Bronchial epithelial cell (primary cell): ENCODE measurements at regions not wholly inside any gene's neighbourhood (a gene's known extent, or its start where the extent isn't known, plus 50 kb on each side); places are given as distances from the start of the nearest gene placed in this dataset.

Experiments
- DNase-seq: peaks from one replicate; pipeline ENCODE4 v3.0.0-alpha.2; 2010; ENCODE audit warnings: low read depth
- FAIRE-seq: peaks from 2 replicates; lab custom pipeline; 2011; peaks lifted over from hg19 to GRCh38; lab: Jason Lieb, UNC
- H3K27me3 ChIP-seq: 2 replicates; pipeline ENCODE4 v1.5.1; 2011; ENCODE audit warnings: low read length; ENCODE audit not compliant: control insufficient read depth, insufficient read depth
- H3K36me3 ChIP-seq: 2 replicates; pipeline ENCODE4 v1.5.1; 2011; ENCODE audit warnings: low read length; ENCODE audit not compliant: control insufficient read depth, insufficient read depth
- H3K4me3 ChIP-seq: 2 replicates; pipeline ENCODE4 v1.5.1; 2011; ENCODE audit warnings: mild to moderate bottlenecking, low read depth, low read length, control low read depth
- CTCF ChIP-seq: IDR thresholded peaks from 2 replicates; pipeline ENCODE4 v1.5.1; 2011; ENCODE audit warnings: mild to moderate bottlenecking, moderate library complexity, low read length, control low read depth, inconsistent platforms; ENCODE audit not compliant: insufficient read depth, severe bottlenecking

GRCh38 chr15:93809516-93809915 lies 421.8 kb upstream of the MCTP2 start:
- no peak for FAIRE-seq

GRCh38 chr15:93803421-93804152 lies 427.8 kb upstream of the MCTP2 start:
- no peaks in the 10 kb centered on the region for H3K27me3 ChIP-seq
- no peak overlapping the region for H3K4me3 ChIP-seq
- no peak for TF ChIP-seq CTCF
- H3K36me3 ChIP-seq, result no peaks in the 10 kb centered on the region
- FAIRE-seq, result no peak
- DNase-seq, result no peak

More at GRCh38 chr15:93809516-93809915, 421.8 kb upstream of the MCTP2 start:
- TF ChIP-seq CTCF, result no peak
- Histone ChIP-seq H3K27me3 (no peaks in the 10 kb centered on the region), H3K4me3 (no peak overlapping the region), H3K36me3 (no peaks in the 10 kb centered on the region)
- no peak for DNase-seq

GRCh38 chr15:93801206-93801605 lies 430.2 kb upstream of the MCTP2 start:
- no peaks in the 10 kb centered on the region for H3K36me3 ChIP-seq
- TF ChIP-seq CTCF, result no peak
- no peaks in the 10 kb centered on the region for H3K27me3 ChIP-seq
- DNase-seq, result peak; percentile 51
- no peak overlapping the region for H3K4me3 ChIP-seq
- no peak for FAIRE-seq

GRCh38 chr15:93800805-93801204 lies 430.6 kb upstream of the MCTP2 start:
- FAIRE-seq (peak; percentile 64), DNase-seq (no peak)
- peak; percentile 16 for TF ChIP-seq CTCF

GRCh38 chr15:93789441-93789840 lies 441.9 kb upstream of the MCTP2 start:
- Histone ChIP-seq H3K27me3 (no peaks in the 10 kb centered on the region), H3K36me3 (no peaks in the 10 kb centered on the region), H3K4me3 (no peak overlapping the region)
- TF ChIP-seq CTCF, result no peak
- DNase-seq, result no peak
- FAIRE-seq, result no peak

More at GRCh38 chr15:93800805-93801204, 430.6 kb upstream of the MCTP2 start:
- Histone ChIP-seq H3K36me3 (no peaks in the 10 kb centered on the region), H3K4me3 (no peak overlapping the region), H3K27me3 (no peaks in the 10 kb centered on the region)

- no peak for FAIRE-seq
- Histone ChIP-seq H3K4me3 (no peak overlapping the region), H3K36me3 (no peaks in the 10 kb centered on the region), H3K27me3 (no peaks in the 10 kb centered on the region)
- no peak for DNase-seq
- no peak for TF ChIP-seq CTCF
Observed at GRCh38 chr15:93780073-93780472, 451.3 kb upstream of the MCTP2 start.
